ENCODE measurements at regions not wholly inside any gene's neighbourhood (a gene's known extent, or its start where the extent isn't known, plus 50 kb on each side); places are given as distances from the start of the nearest gene placed in this dataset.

DNA sequence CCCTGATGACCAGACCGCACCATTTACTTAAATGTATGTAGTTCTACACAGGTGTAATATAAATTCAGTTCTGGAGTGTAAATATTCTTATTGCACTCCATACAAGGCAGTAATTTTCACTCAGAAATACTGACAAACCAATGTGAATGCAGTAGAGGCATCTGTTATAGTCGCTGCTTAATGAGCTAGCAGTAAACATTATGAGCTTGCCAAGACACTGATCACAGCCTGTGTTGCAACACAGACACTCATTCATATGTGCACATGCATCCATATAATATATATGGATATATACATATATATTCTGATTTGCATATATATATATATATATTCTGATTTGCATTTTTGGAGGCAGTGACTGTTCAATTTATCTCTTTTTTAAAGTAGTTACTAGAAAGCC is 435.1 kb upstream of the ST8SIA4 start:
- TF ChIP-seq FOXP2 (optimal IDR thresholded peaks at IDR 0.05; ENCODE audit: borderline replicate concordance, extremely low read depth, extremely low read length, insufficient read depth) = no peak
- TF ChIP-seq, protein P1, sequence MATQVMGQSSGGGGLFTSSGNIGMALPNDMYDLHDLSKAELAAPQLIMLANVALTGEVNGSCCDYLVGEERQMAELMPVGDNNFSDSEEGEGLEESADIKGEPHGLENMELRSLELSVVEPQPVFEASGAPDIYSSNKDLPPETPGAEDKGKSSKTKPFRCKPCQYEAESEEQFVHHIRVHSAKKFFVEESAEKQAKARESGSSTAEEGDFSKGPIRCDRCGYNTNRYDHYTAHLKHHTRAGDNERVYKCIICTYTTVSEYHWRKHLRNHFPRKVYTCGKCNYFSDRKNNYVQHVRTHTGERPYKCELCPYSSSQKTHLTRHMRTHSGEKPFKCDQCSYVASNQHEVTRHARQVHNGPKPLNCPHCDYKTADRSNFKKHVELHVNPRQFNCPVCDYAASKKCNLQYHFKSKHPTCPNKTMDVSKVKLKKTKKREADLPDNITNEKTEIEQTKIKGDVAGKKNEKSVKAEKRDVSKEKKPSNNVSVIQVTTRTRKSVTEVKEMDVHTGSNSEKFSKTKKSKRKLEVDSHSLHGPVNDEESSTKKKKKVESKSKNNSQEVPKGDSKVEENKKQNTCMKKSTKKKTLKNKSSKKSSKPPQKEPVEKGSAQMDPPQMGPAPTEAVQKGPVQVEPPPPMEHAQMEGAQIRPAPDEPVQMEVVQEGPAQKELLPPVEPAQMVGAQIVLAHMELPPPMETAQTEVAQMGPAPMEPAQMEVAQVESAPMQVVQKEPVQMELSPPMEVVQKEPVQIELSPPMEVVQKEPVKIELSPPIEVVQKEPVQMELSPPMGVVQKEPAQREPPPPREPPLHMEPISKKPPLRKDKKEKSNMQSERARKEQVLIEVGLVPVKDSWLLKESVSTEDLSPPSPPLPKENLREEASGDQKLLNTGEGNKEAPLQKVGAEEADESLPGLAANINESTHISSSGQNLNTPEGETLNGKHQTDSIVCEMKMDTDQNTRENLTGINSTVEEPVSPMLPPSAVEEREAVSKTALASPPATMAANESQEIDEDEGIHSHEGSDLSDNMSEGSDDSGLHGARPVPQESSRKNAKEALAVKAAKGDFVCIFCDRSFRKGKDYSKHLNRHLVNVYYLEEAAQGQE (IDR thresholded peaks at IDR 0.05; ENCODE audit: insufficient read depth in 1 of 2, low read depth in 2 of 2, low read length in 2 of 2) = no peak
- no peak for TF ChIP-seq SIN3A (IDR thresholded peaks at IDR 0.05; ENCODE audit: borderline replicate concordance, insufficient read depth, low read length)
- TF ChIP-seq TAF1 (IDR thresholded peaks at IDR 0.05; ENCODE audit: borderline replicate concordance, insufficient read depth, low read length) = no peak
- no peak for TF ChIP-seq POLR2AphosphoS5 (IDR thresholded peaks at IDR 0.05; ENCODE audit: low read depth, low read length)

DNA sequence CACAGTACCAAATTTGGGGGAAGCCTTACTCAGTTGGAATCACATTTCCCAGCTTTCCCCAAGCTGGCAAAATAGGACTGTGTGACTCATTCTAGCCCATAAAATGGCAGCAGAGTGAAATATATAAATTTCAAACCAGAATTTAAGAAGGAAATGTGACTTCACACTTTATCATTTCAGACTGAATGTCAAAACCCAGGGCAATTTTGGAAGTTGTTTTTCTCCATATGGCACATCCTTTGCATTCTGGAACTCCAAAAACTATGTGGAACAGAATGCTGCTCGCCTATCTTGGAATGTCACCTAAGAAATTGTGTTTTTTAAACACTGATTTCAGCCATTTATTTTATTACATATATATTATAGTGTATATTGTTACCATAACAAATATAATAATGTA is 424.7 kb upstream of the ST8SIA4 start:
- TF ChIP-seq TAF1 (IDR thresholded peaks at IDR 0.05; ENCODE audit: borderline replicate concordance, insufficient read depth, low read length) (no peak), SIN3A (IDR thresholded peaks at IDR 0.05; ENCODE audit: borderline replicate concordance, insufficient read depth, low read length) (no peak)
- TF ChIP-seq, protein P1 (IDR thresholded peaks at IDR 0.05; ENCODE audit: insufficient read depth in 1 of 2, low read depth in 2 of 2, low read length in 2 of 2) = no peak

DNA sequence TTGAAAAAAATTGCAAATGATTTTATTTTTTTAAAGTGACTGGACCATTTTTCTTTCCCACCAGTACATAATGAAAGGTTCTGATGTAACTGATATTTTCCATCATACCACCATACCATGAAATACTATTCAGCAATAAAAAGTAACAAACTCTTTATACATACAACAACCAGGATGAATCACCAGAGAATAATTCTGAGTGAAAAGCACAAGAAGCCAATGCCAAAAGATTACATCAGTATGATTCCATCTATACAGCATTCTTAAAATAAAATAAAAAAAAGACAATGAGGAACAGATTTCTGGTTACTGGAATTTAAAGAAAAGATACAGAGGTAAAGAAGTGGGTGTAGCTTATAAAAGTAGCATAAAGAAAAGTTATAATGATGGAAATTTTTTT is 423.7 kb upstream of the ST8SIA4 start:
- TF ChIP-seq FOXP2 (optimal IDR thresholded peaks at IDR 0.05; ENCODE audit: borderline replicate concordance, extremely low read depth, extremely low read length, insufficient read depth) (no peak), POLR2AphosphoS5 (IDR thresholded peaks at IDR 0.05; ENCODE audit: low read depth, low read length) (no peak)
- TF ChIP-seq, protein P1 (IDR thresholded peaks at IDR 0.05; ENCODE audit: insufficient read depth in 1 of 2, low read depth in 2 of 2, low read length in 2 of 2) = no peak

DNA sequence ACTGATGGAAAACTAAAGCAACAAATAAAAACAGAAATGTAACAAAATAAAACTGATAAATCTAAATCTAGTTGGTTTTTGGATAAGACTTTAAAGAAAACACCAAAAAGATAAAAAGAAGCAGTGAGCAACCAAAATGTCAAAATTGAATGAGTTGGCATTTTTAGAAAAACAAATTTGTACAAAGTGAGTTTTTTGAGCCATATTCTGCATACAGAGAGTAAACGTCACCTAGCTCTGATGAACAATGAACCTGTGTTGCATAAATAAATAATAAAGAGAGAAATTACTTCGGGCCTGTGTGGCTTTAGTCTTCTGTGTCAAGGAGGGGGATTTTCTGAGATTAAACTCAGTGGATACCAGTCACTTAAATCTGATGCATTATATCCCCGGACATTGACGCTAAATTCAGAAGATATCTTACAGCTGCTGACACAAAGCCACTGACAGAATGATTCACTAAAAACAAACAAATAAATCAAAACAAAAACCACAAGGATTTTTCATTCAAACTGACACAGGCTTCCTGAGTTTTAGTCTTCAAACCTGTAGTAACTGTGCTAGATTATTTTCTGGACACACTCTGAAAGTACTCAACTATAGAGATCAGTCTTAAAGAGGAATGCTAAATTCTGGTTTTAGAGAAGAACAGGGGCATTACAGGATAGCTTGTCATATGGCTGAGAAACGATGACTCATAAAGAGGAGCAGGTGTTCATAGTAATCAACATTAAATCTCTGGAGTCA is 403.5 kb upstream of the ST8SIA4 start:
- TF ChIP-seq POLR2AphosphoS5 (IDR thresholded peaks at IDR 0.05; ENCODE audit: low read depth, low read length) (no peak), SIN3A (IDR thresholded peaks at IDR 0.05; ENCODE audit: borderline replicate concordance, insufficient read depth, low read length) (no peak), TAF1 (IDR thresholded peaks at IDR 0.05; ENCODE audit: borderline replicate concordance, insufficient read depth, low read length) (no peak), FOXP2 (optimal IDR thresholded peaks at IDR 0.05; ENCODE audit: borderline replicate concordance, extremely low read depth, extremely low read length, insufficient read depth) (no peak)

DNA sequence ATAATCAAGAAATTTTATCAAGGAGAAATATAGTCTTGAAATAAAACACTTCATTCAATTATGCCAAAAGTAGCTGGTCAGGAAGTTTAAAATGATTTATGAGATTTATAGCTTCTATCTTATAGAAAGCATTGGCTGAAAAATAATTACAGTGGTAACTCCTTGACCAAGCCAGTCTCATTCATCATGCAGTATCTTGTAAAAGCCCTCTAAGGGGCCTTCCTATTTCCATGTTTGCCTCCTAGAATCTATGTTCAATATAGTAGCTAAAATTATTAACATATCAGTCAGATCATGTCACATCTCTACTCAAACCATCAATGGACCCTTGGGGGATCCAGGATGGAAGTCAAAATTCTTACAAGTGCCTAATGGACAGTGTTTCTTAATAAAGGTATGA is 393.4 kb upstream of the ST8SIA4 start:
- TF ChIP-seq SIN3A (IDR thresholded peaks at IDR 0.05; ENCODE audit: borderline replicate concordance, insufficient read depth, low read length) (no peak), FOXP2 (optimal IDR thresholded peaks at IDR 0.05; ENCODE audit: borderline replicate concordance, extremely low read depth, extremely low read length, insufficient read depth) (no peak), POLR2AphosphoS5 (IDR thresholded peaks at IDR 0.05; ENCODE audit: low read depth, low read length) (no peak), TAF1 (IDR thresholded peaks at IDR 0.05; ENCODE audit: borderline replicate concordance, insufficient read depth, low read length) (no peak)
- TF ChIP-seq, protein P1 (IDR thresholded peaks at IDR 0.05; ENCODE audit: insufficient read depth in 1 of 2, low read depth in 2 of 2, low read length in 2 of 2) = no peak
